GM12865 (cell line): ENCODE measurements at regions not wholly inside any gene's neighbourhood (a gene's known extent, or its start where the extent isn't known, plus 50 kb on each side); places are given as distances from the start of the nearest gene placed in this dataset.

ENCODE experiments used
- DNase-seq: peaks from one replicate; pipeline ENCODE4 v3.0.0; 2010; ENCODE audit warnings: low read depth
- H3K4me3 ChIP-seq: 2 replicates; pipeline ENCODE4 v1.5.1; 2011; ENCODE audit warnings: mild to moderate bottlenecking, low read depth, low read length, control low read depth
- TF ChIP-seq, protein P1 (sequence below): IDR thresholded peaks from 2 replicates; pipeline ENCODE4 v1.5.1; 2011; ENCODE audit warnings: low read length, control low read depth, low read depth, inconsistent platforms; ENCODE audit not compliant: insufficient read depth; ENCODE audit errors: missing control alignments

DNA sequence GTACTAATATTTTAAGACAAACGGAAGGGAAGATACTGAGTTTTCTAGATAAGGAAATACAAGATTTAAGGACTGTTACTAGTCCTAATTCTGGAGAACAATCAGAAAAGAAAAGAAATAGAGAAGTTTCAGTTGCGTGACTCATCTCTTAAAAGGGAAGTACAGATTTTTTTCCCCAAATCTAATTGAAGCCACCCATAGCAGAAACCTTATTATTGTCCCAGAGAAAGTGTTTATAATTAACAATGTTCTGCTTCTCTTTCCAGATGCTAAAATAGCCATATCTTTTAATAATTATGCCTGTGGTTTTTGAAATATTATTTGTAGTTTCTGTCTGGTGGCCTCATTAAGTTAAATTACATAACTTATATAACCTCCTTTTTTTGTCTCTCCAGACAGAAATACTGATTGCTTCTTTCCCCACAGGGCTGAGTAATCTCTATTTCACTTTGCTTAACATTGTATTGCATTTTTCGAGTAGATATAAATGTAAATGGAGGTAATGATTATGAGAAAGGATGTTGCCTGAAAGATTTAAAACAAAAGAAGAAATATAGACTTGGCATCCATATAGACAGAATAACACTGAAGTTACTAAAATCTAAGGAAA is 240.7 kb upstream of the MBL2 start:
- no peak overlapping the region for H3K4me3 ChIP-seq
- TF ChIP-seq, protein P1, sequence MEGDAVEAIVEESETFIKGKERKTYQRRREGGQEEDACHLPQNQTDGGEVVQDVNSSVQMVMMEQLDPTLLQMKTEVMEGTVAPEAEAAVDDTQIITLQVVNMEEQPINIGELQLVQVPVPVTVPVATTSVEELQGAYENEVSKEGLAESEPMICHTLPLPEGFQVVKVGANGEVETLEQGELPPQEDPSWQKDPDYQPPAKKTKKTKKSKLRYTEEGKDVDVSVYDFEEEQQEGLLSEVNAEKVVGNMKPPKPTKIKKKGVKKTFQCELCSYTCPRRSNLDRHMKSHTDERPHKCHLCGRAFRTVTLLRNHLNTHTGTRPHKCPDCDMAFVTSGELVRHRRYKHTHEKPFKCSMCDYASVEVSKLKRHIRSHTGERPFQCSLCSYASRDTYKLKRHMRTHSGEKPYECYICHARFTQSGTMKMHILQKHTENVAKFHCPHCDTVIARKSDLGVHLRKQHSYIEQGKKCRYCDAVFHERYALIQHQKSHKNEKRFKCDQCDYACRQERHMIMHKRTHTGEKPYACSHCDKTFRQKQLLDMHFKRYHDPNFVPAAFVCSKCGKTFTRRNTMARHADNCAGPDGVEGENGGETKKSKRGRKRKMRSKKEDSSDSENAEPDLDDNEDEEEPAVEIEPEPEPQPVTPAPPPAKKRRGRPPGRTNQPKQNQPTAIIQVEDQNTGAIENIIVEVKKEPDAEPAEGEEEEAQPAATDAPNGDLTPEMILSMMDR: no peak
- DNase-seq: no peak

DNA sequence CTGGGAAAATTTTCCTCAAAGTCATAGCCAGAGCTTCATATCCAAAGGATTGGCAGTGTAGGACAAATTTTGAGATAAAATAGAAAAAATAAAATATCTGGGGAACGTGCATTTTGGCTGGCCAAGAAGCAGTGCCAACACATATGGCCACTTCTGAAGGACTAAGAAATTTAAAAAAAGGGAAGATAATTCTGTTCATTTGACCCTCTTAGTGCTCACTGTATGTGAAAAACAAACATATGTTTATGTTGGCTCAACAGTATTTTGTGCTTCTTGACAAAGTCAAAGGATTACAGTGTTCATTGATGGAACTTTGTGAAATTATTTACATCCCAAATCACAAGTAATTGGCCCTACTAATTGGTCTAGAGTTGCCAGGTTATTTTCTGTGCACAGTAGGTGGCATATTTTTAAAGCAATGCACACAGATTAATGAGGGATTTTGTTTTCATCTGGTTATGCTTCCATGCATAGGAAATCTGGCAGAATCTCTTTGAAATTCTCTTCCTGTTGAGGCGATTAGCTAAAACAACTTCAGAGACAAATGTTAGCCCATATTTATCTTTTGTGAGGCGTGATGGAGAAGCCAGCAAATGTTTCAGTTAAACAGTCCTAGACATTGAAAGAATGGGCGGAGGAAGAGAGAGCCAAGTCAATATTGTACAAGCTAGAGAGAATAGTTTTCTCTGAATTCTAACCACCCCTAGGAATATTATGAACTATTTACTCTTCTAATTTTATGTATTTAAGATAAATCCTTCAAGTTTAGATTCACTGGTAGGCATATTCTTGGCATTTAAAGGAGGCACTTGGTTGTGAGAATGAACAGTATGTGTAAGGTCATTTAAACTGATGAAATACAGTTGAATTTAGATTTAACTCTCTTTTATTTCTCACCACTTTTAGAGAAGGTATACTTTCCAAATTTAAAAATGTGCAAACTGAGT is 237.7 kb upstream of the MBL2 start:
- TF ChIP-seq, protein P1: no peak
- no peak overlapping the region for H3K4me3 ChIP-seq
- no peak for DNase-seq

DNA sequence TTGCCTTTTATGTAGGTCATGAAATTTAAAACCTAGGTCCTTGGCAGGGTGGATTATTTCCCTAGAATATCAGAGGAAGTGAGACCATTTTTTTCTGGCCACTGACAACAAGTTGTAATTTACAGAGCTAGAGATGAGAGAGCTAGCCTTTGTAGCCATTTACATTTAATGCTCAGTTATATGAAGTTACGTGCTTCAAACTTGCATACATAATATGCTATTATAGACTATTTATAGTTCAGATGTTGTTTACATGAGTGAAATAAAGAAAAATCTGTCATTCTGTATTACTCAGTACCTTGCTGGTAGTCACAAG is 234.9 kb upstream of the MBL2 start:
- TF ChIP-seq, protein P1: no peak
- no peak for DNase-seq
- H3K4me3 ChIP-seq: no peak overlapping the region

DNA sequence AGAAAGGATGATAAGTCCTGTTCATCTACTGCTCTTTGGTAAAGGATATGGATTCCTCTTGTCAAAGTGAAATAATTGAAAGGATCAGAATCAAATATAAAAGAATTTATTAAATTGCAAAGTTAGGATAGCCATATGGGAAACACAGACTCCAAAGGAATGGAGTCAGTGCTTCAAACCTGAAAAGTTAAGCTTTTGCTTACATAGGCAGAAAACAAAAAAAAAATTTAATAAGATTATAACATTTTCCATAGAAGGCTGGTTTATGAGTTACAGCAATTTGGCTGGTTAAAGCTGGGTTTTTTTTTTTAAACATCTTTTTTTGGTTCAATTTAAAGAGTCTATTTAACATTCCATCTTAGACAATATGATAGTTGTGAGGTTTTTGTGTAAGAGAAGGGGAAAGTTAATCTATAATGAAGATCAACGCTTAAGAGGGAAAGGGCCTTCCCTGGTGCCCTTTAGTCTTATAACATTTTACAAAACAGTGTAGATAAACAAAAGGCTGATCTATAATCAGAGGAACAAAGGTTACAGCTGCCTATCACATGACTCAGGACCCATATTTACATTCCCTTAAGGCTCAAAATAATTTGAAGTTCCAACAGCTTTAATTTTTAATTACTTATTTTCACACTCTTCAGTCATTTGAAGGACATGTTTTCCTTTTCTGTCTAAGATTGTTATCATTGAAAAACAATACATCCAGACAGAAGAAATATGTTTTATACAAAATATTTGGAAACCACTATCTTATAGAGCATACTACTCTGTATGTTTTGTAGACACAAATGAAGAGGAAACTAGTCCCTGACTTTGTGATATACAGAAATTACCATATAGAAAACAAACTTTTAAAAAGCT is 234.3 kb upstream of the MBL2 start:
- no peak overlapping the region for H3K4me3 ChIP-seq
- TF ChIP-seq, protein P1: no peak
- DNase-seq: no peak

DNA sequence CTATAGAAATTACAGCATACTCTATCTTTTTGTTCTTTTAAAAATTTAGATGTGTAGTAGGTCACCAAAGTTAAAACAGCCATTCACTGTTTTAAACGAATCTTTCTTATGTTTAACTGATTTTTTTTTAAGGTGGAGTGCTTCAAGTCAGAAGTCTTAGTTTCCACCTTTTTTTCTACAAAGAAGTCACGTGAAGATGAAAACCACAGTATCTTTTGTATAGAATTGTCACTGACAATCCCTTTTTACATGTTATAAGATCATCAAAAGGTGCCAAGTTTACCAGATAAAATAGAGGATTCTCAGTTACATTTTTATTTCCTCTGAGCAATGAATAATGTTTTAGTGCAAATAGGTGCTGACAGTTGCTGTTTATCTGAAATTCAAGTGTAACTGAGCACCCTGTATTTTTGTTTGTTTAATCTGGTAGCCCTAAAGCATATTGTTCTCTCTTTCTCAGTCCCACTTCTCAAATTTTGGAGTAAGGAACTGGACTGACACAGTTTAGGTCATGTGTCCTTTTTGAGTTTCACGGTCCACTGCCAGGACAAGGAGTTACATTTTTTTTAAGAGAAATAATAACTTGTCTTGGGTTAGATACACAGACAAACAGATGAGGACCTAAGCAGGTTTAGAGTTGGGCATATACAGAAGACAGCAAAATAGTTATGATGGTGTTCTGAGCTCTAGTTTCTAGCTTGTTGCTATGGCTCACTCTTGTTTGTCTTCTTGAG is 233.2 kb upstream of the MBL2 start:
- no peak for DNase-seq
- TF ChIP-seq, protein P1: no peak
- no peak overlapping the region for H3K4me3 ChIP-seq

DNA sequence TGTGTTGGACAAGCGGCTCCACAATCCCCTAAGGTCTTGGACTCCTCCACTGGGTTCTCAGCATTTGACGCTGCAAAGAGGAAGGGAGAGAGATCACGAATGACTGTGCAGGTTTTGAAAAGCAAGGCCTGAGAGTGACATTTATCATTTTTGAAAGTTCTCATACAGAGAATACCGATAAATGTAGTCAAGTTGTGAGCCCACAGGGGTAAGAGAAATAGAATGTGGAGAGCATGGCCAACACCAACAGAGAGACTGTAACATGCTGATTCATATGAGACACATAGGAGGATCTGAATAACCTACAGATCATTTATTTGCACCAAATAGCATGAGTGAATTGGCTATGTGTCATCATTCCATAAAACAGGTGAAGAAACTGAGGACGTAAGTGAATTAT is 230.5 kb upstream of the MBL2 start:
- no peak overlapping the region for H3K4me3 ChIP-seq
- TF ChIP-seq, protein P1: no peak
- DNase-seq: peak; percentile 38
